ENCODE measurements at regions not wholly inside any gene's neighbourhood (a gene's known extent, or its start where the extent isn't known, plus 50 kb on each side); places are given as distances from the start of the nearest gene placed in this dataset.

DNA sequence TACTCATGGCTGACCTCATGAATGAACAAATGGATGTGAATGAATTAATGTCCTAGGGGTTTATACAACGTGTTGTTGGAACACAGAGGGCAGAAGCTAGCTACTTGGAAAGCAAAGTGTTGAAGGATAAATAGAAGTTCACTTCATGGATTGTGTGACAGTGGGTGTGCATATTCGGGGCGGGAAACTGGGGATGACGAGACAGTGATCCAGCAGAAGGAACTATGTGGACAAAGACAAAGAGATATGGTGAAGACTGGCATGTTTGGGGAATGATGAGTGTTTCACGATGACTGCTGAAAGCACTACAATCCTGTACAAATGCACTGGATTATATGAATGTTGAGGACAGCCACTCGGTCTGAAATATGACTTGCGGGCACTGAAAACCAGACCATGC, 250.5 kb upstream of the C16orf82 start:
- TF ChIP-seq EZH2 (IDR thresholded peaks at IDR 0.05; ENCODE audit: insufficient read depth, poor library complexity, severe bottlenecking), result no peak
- TF ChIP-seq EZH2phosphoT487 (IDR thresholded peaks at IDR 0.05; ENCODE audit: insufficient read depth, low read depth), result no peak
